Mesendoderm (in vitro differentiated cells): ENCODE measurements at regions not wholly inside any gene's neighbourhood (a gene's known extent, or its start where the extent isn't known, plus 50 kb on each side); places are given as distances from the start of the nearest gene placed in this dataset.

ENCODE experiments used
- DNase-seq: peaks from one replicate; pipeline ENCODE4 v3.0.0; 2013
- H2AK5ac ChIP-seq: 2 replicates; pipeline ENCODE4 v1.6.1; 2013; ENCODE audit warnings: low read length, inconsistent platforms
- H2BK120ac ChIP-seq: 2 replicates; pipeline ENCODE4 v1.6.1; 2013; ENCODE audit warnings: low read depth, mild to moderate bottlenecking, low read length, moderate library complexity, mixed read lengths
- H2BK15ac ChIP-seq: replicated peaks from 2 replicates; pipeline ENCODE4 v1.6.1; 2013; ENCODE audit warnings: low read depth, mild to moderate bottlenecking, moderate library complexity
- H2BK5ac ChIP-seq: 2 replicates; pipeline ENCODE4 v1.6.1; 2013; ENCODE audit warnings: low read length, inconsistent platforms
- H3K18ac ChIP-seq: 2 replicates; pipeline ENCODE4 v1.6.1; 2013; ENCODE audit warnings: mild to moderate bottlenecking, low read length, mixed read lengths
- H3K23ac ChIP-seq: one replicate; pipeline ENCODE4 v1.6.1; 2013; ENCODE audit warnings: low read length
- H3K27ac ChIP-seq: 2 replicates; pipeline ENCODE4 v1.5.1; 2013; ENCODE audit warnings: low read depth, mild to moderate bottlenecking, inconsistent platforms, low read length, moderate library complexity
- H3K27me3 ChIP-seq: 2 replicates; pipeline ENCODE4 v1.6.1; 2013; ENCODE audit warnings: low read length, control low read depth, mild to moderate bottlenecking, inconsistent platforms; ENCODE audit not compliant: insufficient read depth, poor library complexity
- H3K36me3 ChIP-seq: 2 replicates; pipeline ENCODE4 v1.6.1; 2013; ENCODE audit warnings: low read length, inconsistent platforms; ENCODE audit not compliant: control insufficient read depth, insufficient read depth
- H3K4ac ChIP-seq: one replicate; pipeline ENCODE4 v1.6.1; 2013; ENCODE audit warnings: low read depth, mild to moderate bottlenecking, low read length, moderate library complexity
- H3K4me1 ChIP-seq: 2 replicates; pipeline ENCODE4 v1.6.1; 2013; ENCODE audit warnings: low read depth, low read length, inconsistent platforms; ENCODE audit not compliant: control insufficient read depth
- H3K4me2 ChIP-seq: 2 replicates; pipeline ENCODE4 v1.6.1; 2013; ENCODE audit warnings: low read length
- H3K4me3 ChIP-seq: 2 replicates; pipeline ENCODE4 v1.5.1; 2013; ENCODE audit warnings: mild to moderate bottlenecking, low read length
- H3K56ac ChIP-seq: one replicate; pipeline ENCODE4 v1.6.1; 2013; ENCODE audit warnings: low read length
- H3K79me1 ChIP-seq: 2 replicates; pipeline ENCODE4 v1.6.1; 2013; ENCODE audit warnings: low read length, inconsistent platforms
- H3K79me2 ChIP-seq: 2 replicates; pipeline ENCODE4 v1.6.1; 2013; ENCODE audit warnings: mild to moderate bottlenecking, low read length; ENCODE audit not compliant: control insufficient read depth, insufficient read depth
- H3K9ac ChIP-seq: 2 replicates; pipeline ENCODE4 v1.6.1; 2013; ENCODE audit warnings: low read length, inconsistent platforms
- H4K5ac ChIP-seq: one replicate; pipeline ENCODE4 v1.6.1; 2013; ENCODE audit warnings: low read length
- H4K8ac ChIP-seq: one replicate; pipeline ENCODE4 v1.6.1; 2013; ENCODE audit warnings: low read depth, mild to moderate bottlenecking, control low read depth, low read length, moderate library complexity
- WGBS: extraction: QIAGEN DNeasy Blood & Tissue Kit; methylation state at CpG from one replicate; pipeline ENCODE4 v1.1.7; 2013; ENCODE audit warnings: low lambda C conversion rate, missing lambda C conversion rate; ENCODE audit not compliant: insufficient coverage; ENCODE audit errors: extremely low coverage; 5-methylcytosine and 5-hydroxymethylcytosine counted together

GRCh38 chr16:5972747-5973146, 875.2 kb upstream of the EEF2KMT start:
- no peak overlapping the region for H2BK15ac ChIP-seq
- H3K18ac ChIP-seq: no peak overlapping the region
- H3K79me2 ChIP-seq: no peaks in the 10 kb centered on the region
- no peak overlapping the region for H2AK5ac ChIP-seq
- no peak overlapping the region for H3K4me3 ChIP-seq
- no peaks in the 10 kb centered on the region for H3K36me3 ChIP-seq
- H4K8ac ChIP-seq: no peak overlapping the region
- no peak overlapping the region for H3K23ac ChIP-seq
- H3K27ac ChIP-seq: no peak overlapping the region
- H3K27me3 ChIP-seq: no peaks in the 10 kb centered on the region
- no peak overlapping the region for H3K56ac ChIP-seq
- no peak overlapping the region for H3K4ac ChIP-seq
- no peak for DNase-seq
- H2BK5ac ChIP-seq: no peak overlapping the region
- H3K4me1 ChIP-seq: no peaks in the 10 kb centered on the region
- WGBS: no CpG with 5 or more reads among the region's 1 CpG
- no peak overlapping the region for H4K5ac ChIP-seq
- no peaks in the 10 kb centered on the region for H3K79me1 ChIP-seq
- no peak overlapping the region for H2BK120ac ChIP-seq
- no peak overlapping the region for H3K4me2 ChIP-seq
- H3K9ac ChIP-seq: no peak overlapping the region

- Histone ChIP-seq H3K79me1 (no peaks in the 10 kb centered on the region), H2BK15ac (no peak overlapping the region), H4K5ac (no peak overlapping the region), H3K9ac (no peak overlapping the region), H2BK120ac (no peak overlapping the region), H3K79me2 (no peaks in the 10 kb centered on the region), H3K23ac (no peak overlapping the region), H4K8ac (no peak overlapping the region), H3K27ac (no peak overlapping the region), H3K36me3 (no peaks in the 10 kb centered on the region), H3K4me1 (no peaks in the 10 kb centered on the region), H2AK5ac (no peak overlapping the region), H3K4me3 (no peak overlapping the region), H3K4ac (no peak overlapping the region), H3K18ac (no peak overlapping the region), H2BK5ac (no peak overlapping the region), H3K4me2 (no peak overlapping the region), H3K56ac (no peak overlapping the region), H3K27me3 (no peaks in the 10 kb centered on the region)
- no peak for DNase-seq
- no CpG with 5 or more reads among the region's 2 CpGs for WGBS
Observed at GRCh38 chr16:5971924-5972323, 874.3 kb upstream of the EEF2KMT start.

- DNase-seq: no peak
- no peak overlapping the region for H2BK15ac ChIP-seq
- H3K79me1 ChIP-seq: no peaks in the 10 kb centered on the region
- no peak overlapping the region for H2AK5ac ChIP-seq
- no peak overlapping the region for H3K27ac ChIP-seq
- WGBS: no CpG with 5 or more reads among the region's 2 CpGs
- H3K4me2 ChIP-seq: no peak overlapping the region
- no peaks in the 10 kb centered on the region for H3K36me3 ChIP-seq
- H3K27me3 ChIP-seq: no peaks in the 10 kb centered on the region
- H3K18ac ChIP-seq: no peak overlapping the region
- no peak overlapping the region for H4K8ac ChIP-seq
- H2BK5ac ChIP-seq: no peak overlapping the region
- H3K4me3 ChIP-seq: no peak overlapping the region
- no peak overlapping the region for H3K56ac ChIP-seq
- no peak overlapping the region for H3K9ac ChIP-seq
- no peak overlapping the region for H4K5ac ChIP-seq
- H3K4me1 ChIP-seq: no peaks in the 10 kb centered on the region
- H3K23ac ChIP-seq: no peak overlapping the region
- H3K79me2 ChIP-seq: no peaks in the 10 kb centered on the region
- H3K4ac ChIP-seq: no peak overlapping the region
- no peak overlapping the region for H2BK120ac ChIP-seq
Observed at GRCh38 chr16:5971106-5971505, 873.5 kb upstream of the EEF2KMT start.

GRCh38 chr16:5966004-5966403, 868.4 kb upstream of the EEF2KMT start:
- H3K23ac ChIP-seq: no peak overlapping the region
- no peak overlapping the region for H2BK5ac ChIP-seq
- no peak overlapping the region for H3K4me2 ChIP-seq
- no peaks in the 10 kb centered on the region for H3K4me1 ChIP-seq
- H4K5ac ChIP-seq: no peak overlapping the region
- H3K79me2 ChIP-seq: no peaks in the 10 kb centered on the region
- H3K4me3 ChIP-seq: no peak overlapping the region
- no peak overlapping the region for H3K18ac ChIP-seq
- no peak overlapping the region for H3K4ac ChIP-seq
- H3K36me3 ChIP-seq: no peaks in the 10 kb centered on the region
- H4K8ac ChIP-seq: no peak overlapping the region
- no peak overlapping the region for H2BK15ac ChIP-seq
- H3K9ac ChIP-seq: no peak overlapping the region
- no peaks in the 10 kb centered on the region for H3K79me1 ChIP-seq
- H3K27me3 ChIP-seq: no peaks in the 10 kb centered on the region
- no peak overlapping the region for H2BK120ac ChIP-seq
- DNase-seq: no peak
- WGBS: no CpG with 5 or more reads among the region's 7 CpGs
- no peak overlapping the region for H2AK5ac ChIP-seq
- H3K56ac ChIP-seq: no peak overlapping the region
- no peak overlapping the region for H3K27ac ChIP-seq

- H3K18ac ChIP-seq: no peak overlapping the region
- H3K27ac ChIP-seq: no peak overlapping the region
- H3K56ac ChIP-seq: no peak overlapping the region
- no peak overlapping the region for H3K4ac ChIP-seq
- no peak overlapping the region for H2BK5ac ChIP-seq
- H4K5ac ChIP-seq: no peak overlapping the region
- no peaks in the 10 kb centered on the region for H3K27me3 ChIP-seq
- no CpG with 5 or more reads among the region's 3 CpGs for WGBS
- no peaks in the 10 kb centered on the region for H3K79me2 ChIP-seq
- H3K4me2 ChIP-seq: no peak overlapping the region
- H3K79me1 ChIP-seq: no peaks in the 10 kb centered on the region
- no peak overlapping the region for H3K23ac ChIP-seq
- H3K4me1 ChIP-seq: no peaks in the 10 kb centered on the region
- no peak for DNase-seq
- H3K9ac ChIP-seq: no peak overlapping the region
- H3K4me3 ChIP-seq: no peak overlapping the region
- H4K8ac ChIP-seq: no peak overlapping the region
- no peak overlapping the region for H2BK120ac ChIP-seq
- H2AK5ac ChIP-seq: no peak overlapping the region
- H3K36me3 ChIP-seq: no peaks in the 10 kb centered on the region
- H2BK15ac ChIP-seq: no peak overlapping the region
Observed at GRCh38 chr16:5965321-5965720, 867.7 kb upstream of the EEF2KMT start.

- no peaks in the 10 kb centered on the region for H3K4me1 ChIP-seq
- H4K8ac ChIP-seq: no peak overlapping the region
- H3K79me2 ChIP-seq: no peaks in the 10 kb centered on the region
- H2BK5ac ChIP-seq: no peak overlapping the region
- no peak for DNase-seq
- no peak overlapping the region for H3K18ac ChIP-seq
- no peak overlapping the region for H2BK15ac ChIP-seq
- H3K27me3 ChIP-seq: no peaks in the 10 kb centered on the region
- H2AK5ac ChIP-seq: no peak overlapping the region
- H4K5ac ChIP-seq: no peak overlapping the region
- H3K9ac ChIP-seq: no peak overlapping the region
- H3K4me3 ChIP-seq: no peak overlapping the region
- H3K36me3 ChIP-seq: no peaks in the 10 kb centered on the region
- H3K4me2 ChIP-seq: no peak overlapping the region
- no CpG with 5 or more reads among the region's 5 CpGs for WGBS
- H3K4ac ChIP-seq: no peak overlapping the region
- no peak overlapping the region for H3K27ac ChIP-seq
- H3K23ac ChIP-seq: no peak overlapping the region
- no peaks in the 10 kb centered on the region for H3K79me1 ChIP-seq
- no peak overlapping the region for H3K56ac ChIP-seq
- H2BK120ac ChIP-seq: no peak overlapping the region
Observed at GRCh38 chr16:5951486-5951885, 853.9 kb upstream of the EEF2KMT start.
